AG20443 (cell line): ENCODE measurements at regions not wholly inside any gene's neighbourhood (a gene's known extent, or its start where the extent isn't known, plus 50 kb on each side); places are given as distances from the start of the nearest gene placed in this dataset.

Experiments used
- DNase-seq: peaks from one replicate; pipeline ENCODE4 v3.0.0; 2012; ENCODE audit warnings: low spot score, mixed read lengths

DNA sequence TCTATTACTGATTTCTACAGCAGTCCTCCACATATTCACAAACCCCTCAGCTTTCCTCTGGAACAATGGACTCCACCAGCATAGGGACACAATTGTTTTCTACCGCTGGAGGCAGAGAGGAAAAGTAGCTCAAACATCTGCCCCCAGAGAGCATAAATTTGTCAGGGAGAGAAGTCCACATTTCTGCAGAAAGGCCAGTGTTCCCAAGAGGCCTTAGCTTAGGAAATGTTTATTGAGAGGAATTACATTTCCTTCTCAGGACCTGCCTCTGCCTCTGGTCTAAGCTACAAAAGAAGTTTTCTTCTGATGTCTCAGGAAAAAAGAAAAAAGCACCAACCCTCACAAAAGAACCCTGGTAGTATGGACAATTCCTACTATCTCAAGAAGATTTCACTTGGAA, 217.8 kb upstream of the BMP4 start:
- no peak for DNase-seq

DNA sequence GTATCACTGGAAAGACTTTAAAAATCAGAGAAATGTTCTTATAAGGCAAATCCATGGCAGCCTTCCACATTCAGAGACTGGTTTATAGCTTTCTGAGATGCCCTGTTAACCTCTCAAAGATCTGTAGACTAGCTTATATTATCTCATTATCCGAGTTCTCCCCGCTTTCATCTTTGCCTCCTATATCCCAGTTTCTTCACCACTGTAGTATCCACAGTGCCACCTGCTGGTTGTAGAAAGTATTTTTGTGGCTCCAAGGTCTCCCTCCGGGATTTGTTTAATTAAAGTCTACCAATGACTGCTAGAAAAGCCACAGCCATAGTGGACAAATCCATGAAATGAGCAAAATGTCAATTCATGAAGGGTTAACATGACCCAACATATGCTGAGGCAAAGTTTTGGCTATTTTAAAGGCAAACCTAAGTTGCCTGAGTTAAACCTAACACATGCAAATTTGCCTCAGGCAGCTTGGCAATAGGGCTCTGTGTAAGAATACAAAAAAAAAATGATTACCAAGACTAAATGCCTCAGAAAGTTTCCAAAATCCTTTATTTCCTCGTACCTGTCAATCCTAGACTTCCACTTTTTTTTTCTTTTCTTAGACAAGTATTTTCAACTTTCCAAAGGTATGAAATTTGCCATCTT, 218.8 kb upstream of the BMP4 start:
- peak; percentile 63 for DNase-seq

DNA sequence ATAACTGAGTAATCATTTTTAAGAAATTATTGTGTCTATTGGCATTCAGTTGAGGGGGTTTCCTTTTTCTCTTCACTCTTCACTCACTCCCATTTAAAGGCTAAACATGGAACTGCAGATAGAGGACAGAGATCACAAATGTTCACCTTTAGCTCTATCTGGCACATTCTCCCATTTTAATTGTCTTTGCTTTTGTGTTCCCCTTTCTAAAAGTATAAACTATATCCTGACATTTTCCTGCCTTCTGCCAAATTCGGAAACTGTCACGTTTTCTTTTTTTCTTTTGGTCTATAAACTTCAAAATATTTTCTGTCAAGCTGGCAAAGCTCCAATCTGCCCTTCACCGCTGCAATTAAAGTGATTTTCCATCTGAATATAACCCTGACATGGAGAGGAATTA, 219.8 kb upstream of the CDKN3 start:
- DNase-seq = no peak

DNA sequence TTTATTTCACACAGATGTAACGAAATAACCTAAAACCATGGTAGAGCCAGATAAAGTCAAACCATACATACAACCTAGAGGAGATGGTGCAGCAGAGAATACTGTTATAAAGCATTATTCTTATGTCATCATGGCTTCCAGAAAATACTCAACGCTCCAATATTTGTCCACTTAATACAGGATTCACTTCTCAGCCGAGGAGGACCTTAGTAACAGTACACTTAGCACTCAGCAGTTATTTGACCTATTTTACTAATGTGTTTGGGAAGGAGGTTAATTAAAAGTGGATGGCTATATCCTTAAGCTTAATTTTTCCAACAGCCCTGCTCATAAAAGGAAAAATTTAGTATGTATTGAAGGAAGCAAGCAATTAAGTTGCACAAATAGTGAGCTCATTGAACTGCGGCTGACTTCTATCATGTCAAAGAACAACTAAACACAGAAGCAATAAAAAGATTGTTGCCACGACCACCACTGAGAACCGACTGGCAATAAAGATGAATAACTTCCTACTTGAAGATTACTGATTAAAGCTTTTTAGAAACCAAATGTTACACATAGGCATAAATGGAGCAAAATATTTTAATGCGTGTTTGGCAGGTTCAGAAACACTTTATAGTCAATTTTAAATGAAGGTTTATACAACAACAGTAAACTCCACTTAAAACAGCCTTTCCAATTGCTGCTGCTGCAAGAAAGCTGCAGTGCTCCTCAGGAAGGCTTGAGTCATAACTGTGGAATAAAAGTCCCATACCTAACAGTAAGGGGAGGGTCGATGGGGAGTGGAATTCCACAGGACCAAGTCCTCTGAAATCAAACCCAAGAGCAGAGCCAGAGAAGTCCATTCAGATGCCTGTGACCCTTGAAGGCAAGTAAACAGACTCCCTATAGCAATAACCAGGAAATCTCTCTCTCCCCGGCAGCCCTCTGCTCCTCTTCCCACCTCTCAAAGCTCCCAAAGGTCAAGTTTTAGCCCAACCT, 218.9 kb upstream of the CDKN3 start:
- no peak for DNase-seq

DNA sequence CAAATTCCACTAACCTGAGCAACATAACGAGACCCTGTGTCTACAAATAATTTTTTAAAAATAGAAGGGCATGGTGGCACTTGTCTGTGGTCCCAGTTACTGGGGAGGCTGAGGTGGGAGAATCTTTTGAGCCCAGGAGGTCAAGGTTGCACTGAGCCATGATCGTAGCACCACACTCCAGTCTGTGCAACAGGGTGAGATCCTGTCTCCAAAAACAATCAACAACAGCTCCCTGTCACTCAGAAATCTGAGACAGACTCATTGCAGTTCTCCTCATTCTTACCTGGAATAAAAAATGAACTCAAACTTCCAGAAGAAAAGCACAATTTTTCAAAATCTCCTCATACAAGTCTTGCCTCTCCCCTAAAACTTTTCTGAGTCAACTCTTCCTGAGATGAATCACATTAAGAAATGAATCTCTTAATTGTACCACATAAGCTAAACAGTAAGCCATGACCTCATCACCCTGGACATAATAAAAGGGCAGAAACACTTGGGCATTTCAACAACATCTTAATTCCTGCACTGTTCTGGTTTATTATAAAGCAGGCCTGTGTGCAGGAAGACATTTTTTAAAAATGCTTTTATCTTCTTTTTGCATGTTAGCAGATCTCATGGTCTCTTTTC, 214.3 kb upstream of the CDKN3 start:
- peak; percentile 71 for DNase-seq

DNA sequence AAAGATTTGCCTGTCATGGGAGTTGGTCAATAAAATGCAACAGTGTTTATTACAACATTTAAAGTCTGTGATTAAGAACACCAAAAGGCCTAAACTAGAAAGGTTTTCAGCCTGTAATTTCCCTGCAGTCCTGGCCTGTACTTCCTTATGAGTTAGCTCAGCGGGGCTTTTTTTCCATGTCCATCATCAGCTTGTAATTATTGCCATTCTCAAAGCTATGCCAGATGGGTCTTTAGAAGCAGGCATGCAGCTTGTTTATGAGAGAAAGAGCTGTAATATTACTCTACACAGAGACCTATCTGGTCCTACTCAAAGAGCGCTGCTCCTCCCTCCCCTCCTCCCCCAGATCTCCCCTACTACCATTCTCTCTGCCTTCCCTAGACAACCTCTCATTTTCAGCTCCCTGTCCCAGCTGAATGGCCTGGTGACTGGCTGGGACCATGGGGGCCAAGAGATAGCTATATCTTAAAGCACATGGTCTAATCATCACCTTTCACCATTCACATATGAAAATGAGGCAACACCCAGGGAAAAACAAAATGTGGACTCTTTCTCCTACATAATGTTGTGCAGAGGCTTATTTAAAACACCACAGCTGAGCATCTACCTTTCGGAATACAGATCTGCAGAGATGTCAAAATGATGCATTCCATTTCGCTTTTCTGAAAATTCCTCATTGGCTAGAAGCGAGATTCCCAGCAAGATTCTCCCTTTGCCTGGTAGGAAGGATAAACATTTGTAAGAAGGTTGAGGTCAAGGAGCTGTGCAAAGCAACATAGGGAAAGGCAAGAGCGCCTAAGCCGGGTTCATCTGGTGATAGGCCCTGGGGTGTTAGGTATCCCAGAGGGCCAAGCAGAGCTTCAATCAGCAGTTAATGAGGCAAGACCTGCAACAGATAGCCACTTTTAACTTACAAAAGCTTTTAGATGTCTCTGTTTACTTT, 209.7 kb upstream of the CDKN3 start:
- DNase-seq = no peak

DNA sequence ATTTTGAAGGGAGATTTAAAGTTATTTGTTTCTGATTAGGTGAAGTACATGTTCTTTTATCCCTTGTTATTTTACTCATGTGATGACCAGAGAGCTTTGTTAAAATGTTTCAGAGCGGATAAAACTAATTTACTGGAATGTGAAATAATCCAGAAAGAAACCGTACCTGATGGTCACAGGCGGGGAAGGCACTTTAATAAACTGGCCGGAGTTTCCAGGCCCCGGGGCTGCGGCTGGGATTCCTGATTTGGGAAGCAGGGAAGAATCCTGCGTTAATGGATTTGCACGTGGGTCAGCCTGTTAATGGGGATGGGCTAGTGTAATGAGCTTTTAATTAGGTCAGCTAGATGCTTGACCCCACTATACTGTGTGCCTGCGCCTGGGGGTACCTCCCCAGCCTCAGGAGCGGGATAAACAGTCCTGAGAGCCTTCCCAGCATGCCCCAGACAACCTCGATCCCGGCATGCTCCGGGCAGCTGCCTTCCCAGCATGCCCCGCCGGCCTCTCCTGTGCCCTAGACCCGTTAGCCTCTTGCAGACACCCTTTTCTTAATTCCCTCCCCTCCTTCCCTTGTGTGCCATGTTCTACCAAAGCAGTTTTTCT, 208.6 kb upstream of the CDKN3 start:
- DNase-seq = no peak

DNA sequence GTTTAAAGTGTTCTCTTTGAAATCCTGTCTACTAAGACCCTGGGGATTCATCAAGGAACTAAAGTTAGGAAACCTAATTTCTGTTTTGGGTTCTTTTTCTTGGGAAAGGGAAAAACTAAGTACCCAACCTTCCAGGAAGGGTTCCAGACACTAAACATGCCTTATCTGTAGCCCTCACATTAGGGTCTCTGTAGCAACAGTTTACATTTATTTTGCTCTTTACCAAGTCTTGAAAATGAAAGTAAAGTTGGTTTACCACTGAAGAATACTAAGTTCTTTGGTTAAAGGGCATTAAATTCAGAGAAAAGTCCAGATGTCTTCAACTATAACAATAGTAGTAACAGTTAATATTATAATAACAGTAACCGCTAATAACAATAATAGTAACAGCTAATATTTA, 207.5 kb upstream of the CDKN3 start:
- no peak for DNase-seq

DNA sequence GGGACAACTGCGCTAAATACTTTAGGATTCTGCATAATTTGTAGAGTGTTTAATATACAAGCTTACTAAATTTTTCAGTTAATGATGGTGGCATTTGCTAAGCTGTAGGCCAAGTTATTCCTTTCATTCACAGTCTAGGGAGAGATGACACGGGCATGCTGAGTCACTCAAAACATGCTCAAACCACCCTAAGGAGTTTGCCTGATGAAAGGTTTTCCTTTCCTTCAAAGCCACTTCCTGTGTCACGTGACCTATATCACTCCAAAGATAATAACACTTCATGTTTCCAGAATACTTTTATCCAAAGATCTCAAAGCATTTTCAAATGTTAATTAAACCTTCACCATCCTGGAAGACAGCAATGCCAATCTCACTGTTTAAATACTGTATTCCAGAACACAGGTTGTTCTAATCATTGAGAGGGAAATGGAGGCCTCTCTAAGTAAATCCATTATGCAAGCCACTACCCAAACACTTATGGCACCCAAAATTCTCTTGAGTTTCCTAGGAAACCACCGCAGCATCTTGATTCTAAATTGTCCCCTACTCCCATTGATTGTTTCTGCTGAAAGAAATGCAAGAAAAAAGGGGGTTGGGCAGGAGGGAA, 207.0 kb upstream of the CDKN3 start:
- peak; percentile 60 for DNase-seq

DNA sequence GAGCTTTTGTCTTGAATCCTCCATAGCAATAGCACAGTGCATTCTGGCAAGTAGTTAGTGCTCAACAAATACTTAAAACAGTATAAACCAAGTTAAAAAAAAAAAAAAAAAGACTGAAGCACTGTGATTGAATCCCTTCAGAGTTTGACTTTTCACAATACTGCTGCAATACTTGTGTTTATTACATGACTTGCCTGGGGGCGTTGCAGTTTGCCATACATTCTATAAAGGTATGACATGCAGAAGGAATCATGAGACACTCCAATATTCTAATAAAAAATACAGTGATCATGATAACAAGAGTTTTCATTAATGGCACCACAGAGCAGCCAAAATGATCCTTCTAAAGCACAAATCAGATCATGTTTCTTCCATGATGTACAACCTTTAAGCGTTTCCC, 205.0 kb upstream of the CDKN3 start:
- DNase-seq = no peak

DNA sequence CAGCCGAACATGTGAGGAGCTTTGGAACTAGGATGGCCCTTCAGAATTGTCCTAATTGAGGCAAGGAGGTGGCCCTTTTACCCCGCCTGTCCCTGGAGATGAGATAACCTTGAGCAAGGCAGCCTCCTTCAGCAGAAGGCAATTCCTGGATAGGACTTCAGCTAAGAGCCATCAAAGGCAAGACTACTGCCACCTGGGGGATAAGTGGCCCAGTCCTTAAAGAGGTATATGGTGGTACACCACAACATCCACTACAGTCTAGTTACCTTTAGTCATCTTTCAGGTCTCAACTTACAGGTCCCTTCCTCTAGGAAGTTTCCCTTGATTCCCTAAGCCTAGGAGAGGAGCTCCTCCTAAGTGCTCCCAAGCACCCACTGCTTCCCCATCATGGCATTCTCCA, 204.2 kb upstream of the CDKN3 start:
- DNase-seq = no peak

DNA sequence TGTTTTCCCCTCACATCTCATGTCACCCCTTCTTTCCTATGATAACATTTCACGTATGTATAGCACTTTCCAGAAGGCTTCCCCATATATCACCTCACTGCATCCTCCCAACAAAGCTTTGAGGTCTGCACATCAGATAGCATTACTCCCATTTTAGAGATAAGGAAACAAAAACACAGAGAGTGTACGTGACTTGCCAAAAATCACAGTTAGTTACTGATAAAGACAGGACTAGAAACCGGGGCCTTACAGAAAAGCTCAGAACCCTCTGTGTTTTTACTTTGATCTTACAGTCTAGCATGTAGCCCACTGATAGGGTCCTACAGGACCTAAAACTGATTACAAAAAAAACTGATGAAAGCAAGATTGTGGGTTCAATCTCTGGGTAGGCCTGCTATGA, 202.9 kb upstream of the CDKN3 start:
- DNase-seq = no peak

DNA sequence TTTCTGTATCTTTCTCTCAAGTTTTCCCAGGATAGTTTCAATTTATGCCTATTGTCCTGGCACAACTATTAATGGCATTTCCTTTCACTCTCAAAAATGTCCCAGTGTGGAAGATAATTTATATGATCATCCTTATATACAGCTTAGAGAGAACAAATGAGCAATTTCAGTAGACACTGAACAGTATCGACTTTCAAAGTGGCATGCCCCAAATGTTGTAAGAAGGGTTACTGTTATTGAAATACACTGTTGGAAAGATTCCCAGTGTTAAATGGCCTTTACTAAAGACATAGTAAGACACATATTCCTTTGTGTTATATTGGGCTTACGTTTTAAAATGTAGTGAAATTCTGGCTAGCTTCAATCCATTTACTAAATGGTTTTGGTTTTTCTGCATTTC, 202.3 kb upstream of the CDKN3 start:
- no peak for DNase-seq

DNA sequence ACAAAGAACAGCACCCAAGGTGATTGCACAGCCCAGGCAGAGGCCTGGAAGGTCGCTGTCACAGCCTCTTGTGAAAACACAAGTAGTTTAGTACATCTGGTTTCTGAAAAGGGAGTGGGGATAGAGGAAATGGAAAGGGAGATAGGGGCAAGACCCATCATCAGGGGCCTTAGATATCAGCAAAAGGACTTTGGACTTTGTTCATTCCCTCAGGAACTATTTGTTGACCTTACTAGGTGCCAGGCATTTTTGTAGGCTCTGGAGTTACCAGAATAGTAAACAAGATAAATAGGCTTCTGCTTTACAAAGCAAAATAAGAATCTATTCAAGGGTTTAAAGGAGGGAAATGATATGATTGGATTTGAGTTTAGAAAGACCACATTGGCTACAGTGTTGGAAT, 199.4 kb upstream of the CDKN3 start:
- no peak for DNase-seq

DNA sequence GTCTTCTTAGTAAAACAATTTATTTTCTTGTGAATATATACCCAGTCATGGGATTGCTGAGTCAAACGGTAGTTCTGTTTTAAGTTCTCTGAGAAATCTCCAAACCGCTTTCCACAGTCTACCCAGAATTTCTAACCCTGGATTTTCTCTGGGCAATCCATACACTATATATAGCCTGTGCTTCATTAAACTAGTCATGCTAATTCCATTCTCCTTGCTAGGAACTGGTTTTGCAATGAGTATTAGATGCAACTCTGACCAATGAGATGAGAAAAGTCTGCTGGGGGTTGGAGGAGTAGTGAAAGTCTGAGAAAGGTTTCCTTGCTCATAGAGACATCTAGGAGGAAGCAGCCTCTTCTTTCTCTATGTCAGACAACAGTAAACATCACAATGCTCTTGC, 196.1 kb upstream of the CDKN3 start:
- peak; percentile 58 for DNase-seq

DNA sequence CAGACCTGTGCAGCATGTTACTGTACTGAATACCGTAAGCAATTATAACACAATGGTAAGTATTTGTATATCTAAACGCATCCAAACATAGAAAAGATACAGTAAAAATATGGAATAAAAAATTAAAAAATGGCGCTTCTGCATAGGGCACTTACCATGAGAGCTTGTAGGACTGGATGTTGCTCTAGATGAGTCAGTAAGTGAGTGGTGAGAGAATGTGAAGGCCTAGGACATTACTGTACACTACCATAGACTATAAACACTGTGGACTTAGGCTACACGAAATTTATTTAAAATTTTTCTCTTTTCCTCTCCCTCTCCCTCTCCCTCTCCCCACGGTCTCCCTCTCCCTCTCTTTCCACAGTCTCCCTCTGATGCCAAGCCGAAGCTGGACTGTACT, 194.5 kb upstream of the CDKN3 start:
- no peak for DNase-seq

DNA sequence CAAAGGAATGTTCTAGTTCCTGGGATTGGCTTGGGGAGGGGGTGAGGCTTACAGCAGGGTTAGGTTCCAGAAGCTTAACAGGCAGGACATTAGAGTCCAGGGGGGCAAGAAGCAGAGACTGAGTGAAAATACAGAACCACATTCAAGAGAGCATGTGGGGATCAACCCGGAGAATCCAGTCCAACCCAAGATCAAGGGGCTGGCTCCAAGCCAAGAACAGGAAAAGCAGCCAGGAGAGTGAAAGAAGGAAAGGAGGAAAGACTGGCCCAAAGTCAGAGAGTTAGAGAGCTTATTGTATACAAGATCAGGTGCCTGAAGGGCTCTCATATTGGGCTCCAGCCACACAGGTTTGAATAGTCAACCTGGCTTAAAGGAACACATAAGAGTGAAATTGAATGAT, 190.3 kb upstream of the CDKN3 start:
- no peak for DNase-seq

DNA sequence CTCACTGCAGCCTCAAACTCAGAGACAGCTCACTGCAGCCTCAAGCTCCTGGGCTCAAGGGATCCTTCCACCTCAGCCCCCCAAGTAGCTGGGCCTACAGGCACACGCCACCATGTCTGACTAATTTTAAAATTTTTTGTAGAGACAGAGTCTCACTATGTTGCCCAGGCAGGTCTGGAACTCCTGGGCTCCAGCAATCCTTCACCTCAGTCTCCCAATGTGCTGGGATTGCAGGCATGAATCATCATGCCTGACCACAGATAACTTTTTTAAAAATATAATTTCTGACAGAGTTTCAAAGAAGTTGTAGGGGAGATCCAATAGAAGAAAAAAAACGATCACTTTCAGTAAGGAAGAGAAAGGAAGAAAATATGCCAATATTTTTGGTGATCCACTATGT, 189.7 kb upstream of the CDKN3 start:
- no peak for DNase-seq

DNA sequence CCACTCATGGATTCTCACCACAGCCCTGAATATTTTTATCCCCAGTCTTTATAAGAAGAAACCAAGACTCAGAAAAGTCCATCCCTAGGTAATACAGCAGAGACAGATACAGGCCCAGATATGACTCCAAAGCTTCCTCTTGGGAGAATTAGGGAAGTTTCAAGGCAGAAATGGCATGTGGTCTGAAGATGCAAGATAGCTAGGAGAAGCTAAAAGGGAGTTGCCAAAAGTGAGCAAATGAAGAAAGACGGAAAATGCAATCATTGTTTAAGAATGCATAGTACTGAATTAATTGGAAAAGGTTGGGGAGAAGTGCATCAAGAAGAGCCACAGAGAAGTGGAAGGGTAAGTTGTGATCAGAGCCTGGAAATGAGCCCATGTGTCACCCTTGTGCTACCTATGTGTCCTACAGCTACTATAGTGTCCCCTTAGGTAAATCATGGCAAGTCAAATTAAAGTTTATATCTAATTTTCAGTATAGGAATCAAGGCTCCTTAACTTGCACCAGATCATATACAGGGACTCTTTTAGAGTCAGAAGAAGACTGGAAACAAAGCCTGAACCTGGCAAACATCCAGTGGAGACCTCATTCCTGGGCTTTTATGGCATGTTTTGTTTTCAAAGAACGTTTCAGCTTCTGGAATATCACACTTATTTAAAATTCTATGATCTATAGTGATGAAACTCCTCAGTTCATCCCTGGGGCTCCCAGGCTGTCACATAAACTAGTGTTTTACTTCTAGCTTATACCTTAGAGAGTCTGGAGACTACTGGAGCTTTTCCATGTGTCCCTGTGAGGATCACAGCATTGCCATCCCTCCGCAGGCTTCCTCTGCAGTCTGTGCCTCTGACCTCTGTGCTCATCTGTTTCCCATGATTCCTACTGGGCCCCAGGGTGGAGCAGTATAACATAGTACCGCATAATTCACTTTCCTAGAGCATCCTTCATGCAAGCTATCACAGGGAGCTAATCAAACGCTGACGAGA, 189.0 kb upstream of the CDKN3 start:
- peak; percentile 39 for DNase-seq

DNA sequence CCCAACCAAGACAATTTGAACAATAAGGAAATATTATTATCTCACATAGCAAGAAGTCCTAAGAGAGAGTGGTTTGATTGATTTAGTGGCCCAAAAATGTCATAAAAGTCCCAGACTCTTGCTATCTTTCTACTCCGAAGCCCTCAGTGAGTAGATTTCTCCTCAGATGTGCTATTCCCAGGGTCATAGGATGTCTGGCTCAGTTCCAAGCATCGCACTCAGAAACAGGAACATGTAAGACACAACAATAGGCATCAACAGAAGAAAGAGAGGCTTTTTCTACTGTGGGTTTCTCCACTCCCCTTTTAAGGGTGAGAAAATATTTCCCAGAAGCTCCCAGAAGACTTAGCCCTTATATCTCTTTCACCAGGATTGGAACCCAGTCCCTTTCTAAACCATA, 188.1 kb upstream of the CDKN3 start:
- no peak for DNase-seq
